ENCODE measurements at regions not wholly inside any gene's neighbourhood (a gene's known extent, or its start where the extent isn't known, plus 50 kb on each side); places are given as distances from the start of the nearest gene placed in this dataset.

- Mint-ChIP-seq H3K9me3 (peaks cover 0 to 11% (median 2%) of the 10 kb centered on the region in 9 donors), H3K27me3 (peaks cover 7 to 17% (median 11%) of the 10 kb centered on the region in 5 donors), H3K4me3 (no peak overlapping the region), H3K4me1 (no peaks in the 10 kb centered on the region), H3K27ac (no peak overlapping the region), H3K36me3 (peaks cover 0 to 4% (median 1%) of the 10 kb centered on the region in 3 donors)
- ATAC-seq (no peak), DNase-seq (no peak)
- POLR2A ChIA-PET: no interaction called here
Observed at GRCh38 chr5:35297755-35298154, 67.5 kb upstream of the PRLR start.

DNA sequence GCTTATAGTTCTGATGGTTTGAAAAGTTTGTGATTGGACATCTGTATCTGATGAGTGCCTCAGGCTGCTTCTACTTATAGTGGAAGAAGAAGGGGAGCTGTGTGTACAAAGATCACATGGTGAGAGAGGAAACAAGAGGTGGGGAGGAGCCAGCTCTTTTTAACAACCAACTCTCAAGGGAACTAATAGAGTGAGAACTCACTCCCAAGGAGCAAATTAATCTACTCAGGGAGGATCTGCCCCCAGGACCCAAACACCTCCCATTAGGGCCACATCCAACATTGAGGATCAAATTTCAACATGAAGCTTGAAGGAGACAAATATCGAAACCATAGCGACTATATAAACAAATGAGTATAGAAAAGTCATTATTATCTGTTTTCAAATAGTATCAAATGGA, 64.7 kb upstream of the PRLR start:
- Mint-ChIP-seq H3K4me3 (no peak overlapping the region), H3K36me3 (peaks cover 0 to 1% (median 0%) of the 10 kb centered on the region in 3 donors), H3K9me3 (peaks cover 0 to 23% (median 2%) of the 10 kb centered on the region in 9 donors), H3K27ac (no peak overlapping the region), H3K4me1 (no peaks in the 10 kb centered on the region), H3K27me3 (peaks cover 5 to 12% (median 5%) of the 10 kb centered on the region in 5 donors)
- POLR2A ChIA-PET: no interaction called here
- DNase-seq (no peak), ATAC-seq (no peak)

DNA sequence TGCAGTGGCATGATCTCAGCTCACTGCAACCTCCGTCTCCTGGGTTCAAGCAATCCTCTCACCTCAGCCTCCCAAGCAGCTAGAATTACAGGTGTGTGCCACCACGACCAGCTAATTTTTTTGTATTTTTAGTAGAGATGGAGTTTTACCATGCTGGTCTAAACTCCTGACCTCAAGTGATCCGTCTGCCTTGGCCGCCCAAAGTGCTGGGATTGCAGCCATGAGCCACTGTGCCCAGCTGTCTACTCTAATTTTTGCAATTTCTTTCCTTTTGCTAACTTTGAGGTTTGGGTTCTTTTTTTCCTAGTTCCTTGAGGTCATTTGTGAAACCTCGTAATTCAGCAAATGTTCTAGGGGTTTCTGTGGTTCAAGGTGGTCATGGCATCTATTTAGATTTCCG, 63.7 kb upstream of the PRLR start:
- Mint-ChIP-seq H3K4me1 (no peaks in the 10 kb centered on the region), H3K4me3 (no peak overlapping the region), H3K27me3 (peaks cover 2 to 9% (median 5%) of the 10 kb centered on the region in 5 donors), H3K36me3 (peaks cover 0 to 1% (median 0%) of the 10 kb centered on the region in 3 donors), H3K27ac (no peak overlapping the region), H3K9me3 (peaks cover 0 to 23% (median 3%) of the 10 kb centered on the region in 9 donors)
- POLR2A ChIA-PET: no interaction called here
- ATAC-seq (no peak), DNase-seq (no peak)

DNA sequence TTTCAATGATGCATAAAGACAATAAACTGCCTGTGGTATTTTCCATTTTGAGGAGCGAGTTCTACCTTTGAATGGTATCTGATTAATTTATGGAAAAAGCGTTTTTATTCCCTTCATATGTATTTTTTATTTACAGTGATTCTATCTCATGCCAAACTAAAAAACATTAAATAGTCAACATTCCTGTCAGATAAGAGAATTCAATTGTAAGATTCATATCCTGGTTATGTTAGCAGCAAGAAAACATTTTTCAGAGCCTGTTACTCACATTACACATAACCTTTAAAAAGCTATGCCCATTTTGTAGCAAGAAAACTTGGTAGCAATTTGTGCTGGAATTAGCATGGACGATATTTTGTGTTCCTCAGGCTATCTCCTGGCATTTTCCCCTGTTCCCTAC, 55.1 kb upstream of the PRLR start:
- POLR2A ChIA-PET: no interaction called here
- Mint-ChIP-seq H3K9me3 (peaks cover 0 to 20% (median 4%) of the 10 kb centered on the region in 9 donors), H3K36me3 (no peaks in the 10 kb centered on the region), H3K27me3 (peaks cover 0 to 16% (median 0%) of the 10 kb centered on the region in 5 donors), H3K4me3 (no peak overlapping the region), H3K27ac (no peak overlapping the region), H3K4me1 (no peaks in the 10 kb centered on the region)
- ATAC-seq (no peak), DNase-seq (no peak)

DNA sequence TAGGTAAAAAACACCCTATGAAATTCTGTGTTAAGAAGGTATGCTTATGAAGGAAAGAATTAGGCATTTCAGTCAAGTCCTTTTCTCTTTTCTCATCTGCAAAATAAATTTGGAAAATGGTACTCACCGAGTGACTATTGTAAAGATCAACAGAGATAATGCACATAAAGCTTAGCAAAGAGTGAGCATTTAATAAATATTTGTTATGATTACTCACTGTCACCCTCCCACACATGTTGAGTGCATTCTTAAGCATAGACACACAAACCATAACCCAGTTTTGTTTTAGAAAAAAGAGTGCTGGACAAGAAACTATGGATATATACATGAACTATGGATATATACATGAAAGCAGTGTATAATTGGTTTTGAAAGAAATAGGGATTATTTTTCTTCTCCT, 54.7 kb upstream of the PRLR start:
- peaks cover 0 to 16% (median 0%) of the 10 kb centered on the region in 5 donors for H3K27me3 Mint-ChIP-seq
- no peak overlapping the region for H3K4me3 Mint-ChIP-seq
- H3K9me3 Mint-ChIP-seq: peaks cover 0 to 20% (median 4%) of the 10 kb centered on the region in 9 donors
- no peaks in the 10 kb centered on the region for H3K4me1 Mint-ChIP-seq
- POLR2A ChIA-PET: no interaction called here
- no peak overlapping the region for H3K27ac Mint-ChIP-seq
- no peak for ATAC-seq
- DNase-seq: no peak
- H3K36me3 Mint-ChIP-seq: no peaks in the 10 kb centered on the region

DNA sequence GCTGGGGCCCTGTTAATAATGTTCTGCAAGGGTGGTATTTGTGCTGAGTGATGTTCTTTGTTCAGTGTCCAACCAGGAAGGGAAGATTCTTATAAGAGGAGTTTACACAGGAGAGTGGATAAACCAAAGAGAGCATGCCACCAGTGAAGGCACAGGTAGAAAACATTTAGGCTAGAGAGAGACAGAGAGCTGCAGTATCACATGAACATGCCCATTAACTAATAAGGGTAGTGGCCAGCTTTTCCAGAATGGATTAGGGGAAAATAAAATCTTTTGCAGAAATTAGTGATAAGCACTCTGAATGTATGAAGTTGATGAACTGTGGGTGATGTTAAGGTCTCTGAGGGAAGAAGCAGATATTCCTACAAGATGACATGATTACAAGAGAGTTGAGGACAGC, 54.1 kb upstream of the PRLR start:
- Mint-ChIP-seq H3K4me3 (no peak overlapping the region), H3K36me3 (no peaks in the 10 kb centered on the region), H3K9me3 (peaks cover 0 to 20% (median 4%) of the 10 kb centered on the region in 9 donors), H3K27me3 (peaks cover 0 to 17% (median under 1%) of the 10 kb centered on the region in 5 donors), H3K27ac (no peak overlapping the region), H3K4me1 (no peaks in the 10 kb centered on the region)
- no peak for DNase-seq
- POLR2A ChIA-PET: no interaction called here
- no peak for ATAC-seq

DNA sequence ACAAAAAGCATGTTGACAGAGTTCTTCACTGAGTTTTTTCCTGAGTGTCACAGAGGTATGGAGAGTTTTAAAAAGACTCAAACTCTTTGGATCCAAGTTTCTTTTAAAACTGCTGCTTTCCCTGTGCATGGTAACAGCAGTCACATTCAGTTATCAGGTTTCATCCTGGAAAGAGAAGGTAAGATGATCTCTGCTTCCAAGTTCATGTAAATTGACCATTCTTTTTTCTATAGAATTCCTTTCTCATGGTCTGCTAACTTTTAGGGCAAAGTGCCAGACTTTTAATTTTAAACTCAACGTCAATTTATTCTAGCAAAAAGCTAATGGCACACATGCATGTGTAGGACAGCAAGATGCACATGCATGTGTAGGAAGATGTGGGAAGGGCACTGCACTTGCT, 52.5 kb upstream of the PRLR start:
- no peaks in the 10 kb centered on the region for H3K4me1 Mint-ChIP-seq
- peaks cover 0 to 5% (median 0%) of the 10 kb centered on the region in 3 donors for H3K36me3 Mint-ChIP-seq
- POLR2A ChIA-PET: no interaction called here
- H3K4me3 Mint-ChIP-seq: no peak overlapping the region
- DNase-seq (no peak), ATAC-seq (no peak)
- no peak overlapping the region for H3K27ac Mint-ChIP-seq
- peaks cover 0 to 23% (median 8%) of the 10 kb centered on the region in 5 donors for H3K27me3 Mint-ChIP-seq
- H3K9me3 Mint-ChIP-seq: peaks cover 0 to 18% (median 4%) of the 10 kb centered on the region in 9 donors

DNA sequence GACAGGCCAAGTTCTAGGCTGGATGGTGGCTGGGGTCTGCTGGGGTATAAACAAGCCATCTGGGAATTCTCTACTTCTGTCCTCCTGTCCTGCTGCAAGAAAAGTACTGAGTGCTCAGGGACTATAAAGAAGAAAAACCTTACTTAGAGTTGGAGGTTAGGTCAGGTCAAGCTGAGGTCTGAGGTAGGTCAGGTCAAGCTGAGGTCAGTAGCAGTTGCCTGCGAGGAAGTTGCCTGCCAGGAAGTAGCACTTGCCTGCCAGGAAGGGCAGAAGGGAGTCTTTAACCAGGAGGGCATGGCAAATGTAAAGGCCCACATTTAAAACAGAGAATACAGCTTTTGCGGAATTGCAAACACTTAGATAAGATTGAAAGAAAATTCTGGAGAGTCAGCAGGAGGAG, 51.3 kb upstream of the PRLR start:
- Mint-ChIP-seq H3K4me1 (no peaks in the 10 kb centered on the region), H3K27ac (no peak overlapping the region), H3K36me3 (peaks cover 0 to 5% (median 0%) of the 10 kb centered on the region in 3 donors), H3K4me3 (no peak overlapping the region), H3K27me3 (peaks cover 0 to 17% (median 8%) of the 10 kb centered on the region in 5 donors), H3K9me3 (peaks cover 0 to 18% (median 4%) of the 10 kb centered on the region in 9 donors)
- DNase-seq: no peak
- POLR2A ChIA-PET: no interaction called here
- no peak for ATAC-seq
